ENCODE measurements at regions not wholly inside any gene's neighbourhood (a gene's known extent, or its start where the extent isn't known, plus 50 kb on each side); places are given as distances from the start of the nearest gene placed in this dataset.

GRCh38 chr12:127280393-127281275 lies 986.3 kb upstream of the TMEM132C start (continued):
- no peak for TF ChIP-seq HDAC2 (IDR thresholded peaks at IDR 0.05; ENCODE audit: borderline replicate concordance in 1 of 2, low read depth in 2 of 2, low read length in 2 of 2)
- no peak for TF ChIP-seq SRF (IDR thresholded peaks at IDR 0.05; ENCODE audit: low read depth, low read length)
- no peak for TF ChIP-seq SUZ12 (IDR thresholded peaks at IDR 0.05; ENCODE audit: low read length)
- TF ChIP-seq NANOG (IDR thresholded peaks at IDR 0.05; ENCODE audit: insufficient read depth, low read depth, low read length, poor library complexity, severe bottlenecking): no peak
- TF ChIP-seq TBP (IDR thresholded peaks at IDR 0.05; ENCODE audit: low read depth, low read length): no peak
